Trophoblast cell (in vitro differentiated cells and primary cell): ENCODE measurements at regions not wholly inside any gene's neighbourhood (a gene's known extent, or its start where the extent isn't known, plus 50 kb on each side); places are given as distances from the start of the nearest gene placed in this dataset.

Source experiments
- DNase-seq, 2 donors: peaks; one replicate each; pipeline ENCODE4 v3.0.0-alpha.2; 2016
- H2AFZ ChIP-seq: 2 replicates; pipeline ENCODE4 v1.6.1; 2013; ENCODE audit warnings: low read length, moderate library complexity, mild to moderate bottlenecking; ENCODE audit not compliant: insufficient read depth, poor library complexity
- H2AK5ac ChIP-seq: 2 replicates; pipeline ENCODE4 v1.6.1; 2013; ENCODE audit warnings: mild to moderate bottlenecking, low read length
- H2BK120ac ChIP-seq: 2 replicates; pipeline ENCODE4 v1.6.1; 2013; ENCODE audit warnings: low read length, mild to moderate bottlenecking, moderate library complexity; ENCODE audit not compliant: insufficient read depth, poor library complexity
- H2BK12ac ChIP-seq: 2 replicates; pipeline ENCODE4 v1.6.1; 2013; ENCODE audit warnings: mild to moderate bottlenecking, low read length, moderate library complexity
- H2BK5ac ChIP-seq: 2 replicates; pipeline ENCODE4 v1.6.1; 2013; ENCODE audit warnings: low read length, low read depth, moderate library complexity, mild to moderate bottlenecking; ENCODE audit not compliant: poor library complexity
- H3K14ac ChIP-seq: 2 replicates; pipeline ENCODE4 v1.6.1; 2013; ENCODE audit warnings: mild to moderate bottlenecking, low read length
- H3K18ac ChIP-seq: 2 replicates; pipeline ENCODE4 v1.6.1; 2013; ENCODE audit warnings: mild to moderate bottlenecking, low read length
- H3K23ac ChIP-seq: 2 replicates; pipeline ENCODE4 v1.6.1; 2013; ENCODE audit warnings: low read length
- H3K27ac ChIP-seq: 2 replicates; pipeline ENCODE4 v1.5.1; 2013; ENCODE audit warnings: low read depth, mild to moderate bottlenecking, inconsistent platforms, low read length, moderate library complexity
- H3K27me3 ChIP-seq: 2 replicates; pipeline ENCODE4 v1.6.1; 2013; ENCODE audit warnings: inconsistent platforms, mild to moderate bottlenecking, low read length, moderate library complexity; ENCODE audit not compliant: insufficient read depth
- H3K36me3 ChIP-seq, 2 experiments: 1 replicate in 1 of 2; 2 replicates in 1 of 2; pipeline ENCODE4 v1.6.1; 2013; ENCODE audit warnings: low read length in 2 of 2, mild to moderate bottlenecking in 2 of 2, moderate library complexity in 1 of 2; ENCODE audit not compliant: insufficient read depth in 2 of 2, control insufficient read depth in 1 of 2
- H3K4ac ChIP-seq: 2 replicates; pipeline ENCODE4 v1.6.1; 2013; ENCODE audit warnings: low read depth, mild to moderate bottlenecking, low read length, moderate library complexity
- H3K4me1 ChIP-seq, 2 experiments: 1 replicate in 1 of 2; 2 replicates in 1 of 2; pipeline ENCODE4 v1.6.1; 2013; ENCODE audit warnings: low read length in 2 of 2, mild to moderate bottlenecking in 2 of 2, moderate library complexity in 1 of 2; ENCODE audit not compliant: insufficient read depth in 2 of 2, control insufficient read depth in 1 of 2
- H3K4me2 ChIP-seq: 2 replicates; pipeline ENCODE4 v1.6.1; 2013; ENCODE audit warnings: inconsistent platforms, mild to moderate bottlenecking, low read length, moderate library complexity
- H3K4me3 ChIP-seq: 2 replicates; pipeline ENCODE4 v1.5.1; 2013; ENCODE audit warnings: mild to moderate bottlenecking, low read depth, low read length, inconsistent platforms
- H3K79me1 ChIP-seq: one replicate; pipeline ENCODE4 v1.6.1; 2013; ENCODE audit warnings: low read length
- H3K79me2 ChIP-seq: 2 replicates; pipeline ENCODE4 v1.6.1; 2013; ENCODE audit warnings: low read length, mild to moderate bottlenecking; ENCODE audit not compliant: control insufficient read depth, insufficient read depth, poor library complexity
- H3K9ac ChIP-seq: 2 replicates; pipeline ENCODE4 v1.6.1; 2013; ENCODE audit warnings: mild to moderate bottlenecking, low read length
- H3K9me3 ChIP-seq: 2 replicates; pipeline ENCODE4 v1.6.1; 2013; ENCODE audit warnings: low read depth, mild to moderate bottlenecking, control low read depth, inconsistent platforms, low read length; ENCODE audit not compliant: insufficient read depth
- H4K12ac ChIP-seq: 2 replicates; pipeline ENCODE4 v1.6.1; 2013; ENCODE audit warnings: low read depth, mild to moderate bottlenecking, low read length, moderate library complexity
- H4K8ac ChIP-seq: 2 replicates; pipeline ENCODE4 v1.6.1; 2013; ENCODE audit warnings: low read depth, mild to moderate bottlenecking, low read length, moderate library complexity
- H4K91ac ChIP-seq: one replicate; pipeline ENCODE4 v1.6.1; 2013; ENCODE audit warnings: low read depth, mild to moderate bottlenecking, low read length, moderate library complexity
- WGBS: extraction: QIAGEN DNeasy Blood & Tissue Kit; methylation state at CpG from one replicate; pipeline ENCODE4 v1.1.7; 2013; ENCODE audit warnings: missing lambda C conversion rate; ENCODE audit not compliant: insufficient read length, insufficient coverage; ENCODE audit errors: extremely low coverage; 5-methylcytosine and 5-hydroxymethylcytosine counted together

- Histone ChIP-seq H3K4me2 (no peak overlapping the region), H3K18ac (no peak overlapping the region), H2AFZ (no peak overlapping the region), H2BK5ac (no peak overlapping the region), H3K14ac (no peak overlapping the region), H3K23ac (no peak overlapping the region), H4K8ac (no peak overlapping the region), H3K9ac (no peak overlapping the region), H3K27me3 (no peaks in the 10 kb centered on the region), H4K12ac (no peak overlapping the region), H4K91ac (no peak overlapping the region), H3K4ac (no peak overlapping the region), H2BK12ac (no peak overlapping the region), H2AK5ac (no peak overlapping the region), H3K79me2 (no peaks in the 10 kb centered on the region), H3K79me1 (no peaks in the 10 kb centered on the region), H3K36me3 (no peaks in the 10 kb centered on the region), H3K4me3 (no peak overlapping the region), H2BK120ac (no peak overlapping the region), H3K4me1 (no peaks in the 10 kb centered on the region), H3K27ac (no peak overlapping the region), H3K9me3 (peaks cover 3% of the 10 kb centered on the region)
- DNase-seq, result no peak
- no CpG with 5 or more reads among the region's 8 CpGs for WGBS
Measured at GRCh38 chr17:6231465-6231864, 161.3 kb downstream of the WSCD1 start.

GRCh38 chr17:6218333-6218732 is 148.2 kb downstream of the WSCD1 start:
- no CpG with 5 or more reads among the region's 7 CpGs for WGBS

GRCh38 chr17:6215071-6216035 is 145.2 kb downstream of the WSCD1 start:
- Histone ChIP-seq H3K79me2 (no peaks in the 10 kb centered on the region), H2BK12ac (no peak overlapping the region), H3K27ac (no peak overlapping the region), H2BK120ac (no peak overlapping the region), H2AFZ (no peak overlapping the region), H2AK5ac (no peak overlapping the region), H3K36me3 (no peaks in the 10 kb centered on the region), H3K9me3 (peaks cover 3% of the 10 kb centered on the region), H3K9ac (no peak overlapping the region), H3K4me1 (no peaks in the 10 kb centered on the region), H4K12ac (no peak overlapping the region), H3K4me3 (no peak overlapping the region), H3K27me3 (no peaks in the 10 kb centered on the region), H4K8ac (no peak overlapping the region), H2BK5ac (no peak overlapping the region), H3K23ac (no peak overlapping the region), H3K79me1 (no peaks in the 10 kb centered on the region), H4K91ac (no peak overlapping the region), H3K4ac (no peak overlapping the region), H3K4me2 (no peak overlapping the region), H3K14ac (no peak overlapping the region), H3K18ac (no peak overlapping the region)
- no CpG with 5 or more reads among the region's 13 CpGs for WGBS
- DNase-seq, result no peak

More at GRCh38 chr17:6218333-6218732, 148.2 kb downstream of the WSCD1 start:
- H3K4me1 ChIP-seq, result no peaks in the 10 kb centered on the region
- H3K18ac ChIP-seq, result no peak overlapping the region
- H3K14ac ChIP-seq, result no peak overlapping the region
- no peaks in the 10 kb centered on the region for H3K79me2 ChIP-seq
- H2BK12ac ChIP-seq, result no peak overlapping the region
- no peak overlapping the region for H3K4me2 ChIP-seq
- H4K91ac ChIP-seq, result no peak overlapping the region
- no peak overlapping the region for H3K27ac ChIP-seq
- H3K9me3 ChIP-seq, result peaks cover 3% of the 10 kb centered on the region
- no peak overlapping the region for H2BK5ac ChIP-seq
- no peaks in the 10 kb centered on the region for H3K79me1 ChIP-seq
- H4K12ac ChIP-seq, result no peak overlapping the region
- H3K36me3 ChIP-seq, result no peaks in the 10 kb centered on the region
- H3K4ac ChIP-seq, result no peak overlapping the region
- no peak overlapping the region for H3K23ac ChIP-seq
- DNase-seq, result no peak
- H3K27me3 ChIP-seq, result no peaks in the 10 kb centered on the region
- no peak overlapping the region for H3K9ac ChIP-seq
- H2BK120ac ChIP-seq, result no peak overlapping the region
- H2AFZ ChIP-seq, result no peak overlapping the region
- no peak overlapping the region for H3K4me3 ChIP-seq
- no peak overlapping the region for H2AK5ac ChIP-seq
- H4K8ac ChIP-seq, result no peak overlapping the region

- no peak overlapping the region for H4K12ac ChIP-seq
- H3K4me3 ChIP-seq, result no peak overlapping the region
- no peaks in the 10 kb centered on the region for H3K79me2 ChIP-seq
- no peak overlapping the region for H4K91ac ChIP-seq
- H3K4me2 ChIP-seq, result no peak overlapping the region
- H2AFZ ChIP-seq, result no peak overlapping the region
- H3K23ac ChIP-seq, result no peak overlapping the region
- no peak overlapping the region for H2AK5ac ChIP-seq
- no peaks in the 10 kb centered on the region for H3K27me3 ChIP-seq
- H3K4ac ChIP-seq, result no peak overlapping the region
- H3K9me3 ChIP-seq, result peaks cover 3% of the 10 kb centered on the region
- H3K18ac ChIP-seq, result no peak overlapping the region
- no peak overlapping the region for H2BK5ac ChIP-seq
- no peaks in the 10 kb centered on the region for H3K79me1 ChIP-seq
- no peaks in the 10 kb centered on the region for H3K4me1 ChIP-seq
- no peak overlapping the region for H2BK120ac ChIP-seq
- no peak overlapping the region for H3K27ac ChIP-seq
- no peak overlapping the region for H3K14ac ChIP-seq
- H3K36me3 ChIP-seq, result no peaks in the 10 kb centered on the region
- no peak for DNase-seq
- H4K8ac ChIP-seq, result no peak overlapping the region
- no CpG with 5 or more reads among the region's 4 CpGs for WGBS
- no peak overlapping the region for H2BK12ac ChIP-seq
- H3K9ac ChIP-seq, result no peak overlapping the region
Measured at GRCh38 chr17:6213859-6214258, 143.7 kb downstream of the WSCD1 start.
